Fibroblast of lung (primary cell): ENCODE measurements at regions not wholly inside any gene's neighbourhood (a gene's known extent, or its start where the extent isn't known, plus 50 kb on each side); places are given as distances from the start of the nearest gene placed in this dataset.

ENCODE experiments used
- EZH2 ChIP-seq: IDR thresholded peaks from 2 replicates; pipeline ENCODE4 v1.5.1; 2012; ENCODE audit warnings: low read length, control low read depth, mild to moderate bottlenecking; ENCODE audit errors: missing control alignments
- TF ChIP-seq, protein P1 (sequence below), 2 donors: IDR thresholded peaks in 1 of 2; conservative IDR thresholded peaks in 1 of 2; 1 replicate in 1 of 2; 2 replicates in 1 of 2; pipeline ENCODE4 v1.5.1; 2011 to 2012; ENCODE audit warnings: low read length in 2 of 2, control low read depth in 1 of 2, inconsistent platforms in 1 of 2, low read depth in 1 of 2, mild to moderate bottlenecking in 1 of 2

- TF ChIP-seq, protein P1, sequence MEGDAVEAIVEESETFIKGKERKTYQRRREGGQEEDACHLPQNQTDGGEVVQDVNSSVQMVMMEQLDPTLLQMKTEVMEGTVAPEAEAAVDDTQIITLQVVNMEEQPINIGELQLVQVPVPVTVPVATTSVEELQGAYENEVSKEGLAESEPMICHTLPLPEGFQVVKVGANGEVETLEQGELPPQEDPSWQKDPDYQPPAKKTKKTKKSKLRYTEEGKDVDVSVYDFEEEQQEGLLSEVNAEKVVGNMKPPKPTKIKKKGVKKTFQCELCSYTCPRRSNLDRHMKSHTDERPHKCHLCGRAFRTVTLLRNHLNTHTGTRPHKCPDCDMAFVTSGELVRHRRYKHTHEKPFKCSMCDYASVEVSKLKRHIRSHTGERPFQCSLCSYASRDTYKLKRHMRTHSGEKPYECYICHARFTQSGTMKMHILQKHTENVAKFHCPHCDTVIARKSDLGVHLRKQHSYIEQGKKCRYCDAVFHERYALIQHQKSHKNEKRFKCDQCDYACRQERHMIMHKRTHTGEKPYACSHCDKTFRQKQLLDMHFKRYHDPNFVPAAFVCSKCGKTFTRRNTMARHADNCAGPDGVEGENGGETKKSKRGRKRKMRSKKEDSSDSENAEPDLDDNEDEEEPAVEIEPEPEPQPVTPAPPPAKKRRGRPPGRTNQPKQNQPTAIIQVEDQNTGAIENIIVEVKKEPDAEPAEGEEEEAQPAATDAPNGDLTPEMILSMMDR (conservative IDR thresholded peaks at IDR 0.05 in 1 of 2, IDR thresholded peaks at IDR 0.05 in 1 of 2; ENCODE audit: low read depth in 1 of 2, low read length in 2 of 2), result no peak
- TF ChIP-seq EZH2, result no peak
These were observed 2111.5 kb downstream of the TP53TG3F start for GRCh38 chr16:35570946-35571345.
